AG04450 (cell line): ENCODE measurements at regions not wholly inside any gene's neighbourhood (a gene's known extent, or its start where the extent isn't known, plus 50 kb on each side); places are given as distances from the start of the nearest gene placed in this dataset.

Experiments
- CTCF ChIA-PET: fragments of 300-600, 350-600 bp; formaldehyde crosslinking; extraction: SDS; loops from one replicate; lab custom pipeline; 2022; ENCODE audit warnings: antibody characterized with exemption, inconsistent platforms; lab: Charles Lee
- POLR2A ChIA-PET: fragments of 350-600 bp; formaldehyde crosslinking; extraction: SDS; loops from one replicate; lab custom pipeline; 2021; ENCODE audit warnings: antibody characterized with exemption, inconsistent platforms; lab: Yijun Ruan, JAX
- DNase-seq: peaks from one replicate; pipeline ENCODE4 v3.0.0-alpha.2; 2011; ENCODE audit warnings: low read depth, low spot score
- H3K27ac ChIP-seq: one replicate; pipeline ENCODE4 v1.5.1; 2012; ENCODE audit warnings: low read depth, low read length, control low read depth
- H3K27me3 ChIP-seq: one replicate; pipeline ENCODE4 v1.6.0; 2012; ENCODE audit warnings: low read length; ENCODE audit not compliant: control insufficient read depth, insufficient read depth
- H3K4me3 ChIP-seq: 2 replicates; pipeline ENCODE4 v1.5.1; 2011; ENCODE audit warnings: mild to moderate bottlenecking, low read depth, low read length, control low read depth
- H3K9me3 ChIP-seq: 2 replicates; pipeline ENCODE4 v1.5.1; 2012; ENCODE audit warnings: low read length; ENCODE audit not compliant: control insufficient read depth, insufficient read depth
- TF ChIP-seq, protein P1 (sequence below): IDR thresholded peaks from 2 replicates; pipeline ENCODE4 v1.5.1; 2011; ENCODE audit warnings: low read depth, low read length, control low read depth, inconsistent platforms

DNA sequence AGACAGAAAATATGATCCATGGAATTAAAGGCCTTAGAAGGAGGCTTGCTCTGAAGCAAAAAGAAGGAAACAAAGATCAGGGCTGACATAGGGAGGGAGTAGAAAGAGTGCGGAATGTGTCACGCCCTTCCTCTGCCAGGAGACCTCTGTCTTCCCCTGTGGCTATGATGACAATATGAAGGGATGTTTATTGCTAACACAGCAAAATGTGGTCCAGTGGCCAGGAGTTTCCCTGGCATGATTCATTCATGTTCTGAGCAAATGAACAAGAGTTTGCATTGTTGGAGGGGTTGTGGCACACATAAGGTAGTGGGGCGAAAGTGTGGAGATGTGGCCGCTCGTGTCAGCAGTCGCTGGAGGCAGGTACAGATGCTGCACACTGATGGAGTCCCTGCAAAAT lies 169.4 kb downstream of the SHQ1 start:
- no peaks in the 10 kb centered on the region for H3K9me3 ChIP-seq
- no peak for DNase-seq
- peaks cover 13% of the 10 kb centered on the region for H3K27me3 ChIP-seq
- POLR2A ChIA-PET = no interaction called here
- no peak overlapping the region for H3K4me3 ChIP-seq
- no peak overlapping the region for H3K27ac ChIP-seq
- CTCF ChIA-PET = no interaction called here
- TF ChIP-seq, protein P1, sequence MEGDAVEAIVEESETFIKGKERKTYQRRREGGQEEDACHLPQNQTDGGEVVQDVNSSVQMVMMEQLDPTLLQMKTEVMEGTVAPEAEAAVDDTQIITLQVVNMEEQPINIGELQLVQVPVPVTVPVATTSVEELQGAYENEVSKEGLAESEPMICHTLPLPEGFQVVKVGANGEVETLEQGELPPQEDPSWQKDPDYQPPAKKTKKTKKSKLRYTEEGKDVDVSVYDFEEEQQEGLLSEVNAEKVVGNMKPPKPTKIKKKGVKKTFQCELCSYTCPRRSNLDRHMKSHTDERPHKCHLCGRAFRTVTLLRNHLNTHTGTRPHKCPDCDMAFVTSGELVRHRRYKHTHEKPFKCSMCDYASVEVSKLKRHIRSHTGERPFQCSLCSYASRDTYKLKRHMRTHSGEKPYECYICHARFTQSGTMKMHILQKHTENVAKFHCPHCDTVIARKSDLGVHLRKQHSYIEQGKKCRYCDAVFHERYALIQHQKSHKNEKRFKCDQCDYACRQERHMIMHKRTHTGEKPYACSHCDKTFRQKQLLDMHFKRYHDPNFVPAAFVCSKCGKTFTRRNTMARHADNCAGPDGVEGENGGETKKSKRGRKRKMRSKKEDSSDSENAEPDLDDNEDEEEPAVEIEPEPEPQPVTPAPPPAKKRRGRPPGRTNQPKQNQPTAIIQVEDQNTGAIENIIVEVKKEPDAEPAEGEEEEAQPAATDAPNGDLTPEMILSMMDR = no peak

DNA sequence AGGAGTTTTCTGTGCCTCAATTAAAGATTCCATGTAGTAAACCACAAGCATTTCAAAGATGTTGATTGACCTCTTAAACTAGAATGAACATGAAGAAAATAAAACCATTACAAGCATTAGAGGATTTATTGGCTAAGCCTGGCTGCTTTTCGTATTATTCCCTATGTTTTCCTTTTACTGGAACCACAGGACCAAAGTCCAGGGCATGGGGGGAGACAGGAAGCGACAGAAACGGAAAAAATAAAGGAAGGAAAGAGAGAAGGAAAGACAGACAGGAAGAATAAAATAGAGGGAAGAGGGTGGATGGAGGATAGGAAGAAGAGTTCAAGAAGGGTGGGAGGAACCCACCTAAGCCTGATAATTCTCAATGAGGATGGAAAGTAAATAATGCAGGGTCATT lies 169.9 kb downstream of the SHQ1 start:
- Histone ChIP-seq H3K27me3 (peaks cover 13% of the 10 kb centered on the region), H3K27ac (no peak overlapping the region), H3K4me3 (no peak overlapping the region), H3K9me3 (no peaks in the 10 kb centered on the region)
- CTCF ChIA-PET = no interaction called here
- TF ChIP-seq, protein P1 = no peak
- POLR2A ChIA-PET = no interaction called here
- no peak for DNase-seq

DNA sequence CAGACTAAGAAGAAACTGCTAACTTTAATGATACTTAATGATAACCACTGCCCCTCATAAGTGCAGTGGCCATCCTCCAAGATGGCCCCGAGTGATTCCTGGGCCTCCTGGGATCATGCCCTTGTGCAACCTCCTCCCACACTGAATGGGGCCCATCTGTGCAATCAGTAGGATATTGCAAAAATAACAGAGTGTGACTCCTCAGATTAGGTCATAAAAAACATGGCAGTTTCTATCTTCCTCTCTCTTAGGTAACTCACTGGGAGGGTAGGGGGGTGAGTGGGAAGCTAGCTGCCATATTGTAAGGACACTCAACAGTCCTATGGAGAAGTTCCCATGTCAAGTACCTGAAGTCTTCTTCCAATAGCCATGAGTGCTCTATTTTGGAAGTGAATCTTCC lies 173.0 kb downstream of the SHQ1 start:
- Histone ChIP-seq H3K27ac (no peak overlapping the region), H3K9me3 (no peaks in the 10 kb centered on the region), H3K27me3 (peaks cover 8% of the 10 kb centered on the region), H3K4me3 (no peak overlapping the region)
- POLR2A ChIA-PET = no interaction called here
- CTCF ChIA-PET = interaction anchor here (1.9 kb wide), 1 partner anchor 9 kb away, joined by 9 read pairs; no protein-coding TSS in a partner anchor
- TF ChIP-seq, protein P1 = no peak
- no peak for DNase-seq

DNA sequence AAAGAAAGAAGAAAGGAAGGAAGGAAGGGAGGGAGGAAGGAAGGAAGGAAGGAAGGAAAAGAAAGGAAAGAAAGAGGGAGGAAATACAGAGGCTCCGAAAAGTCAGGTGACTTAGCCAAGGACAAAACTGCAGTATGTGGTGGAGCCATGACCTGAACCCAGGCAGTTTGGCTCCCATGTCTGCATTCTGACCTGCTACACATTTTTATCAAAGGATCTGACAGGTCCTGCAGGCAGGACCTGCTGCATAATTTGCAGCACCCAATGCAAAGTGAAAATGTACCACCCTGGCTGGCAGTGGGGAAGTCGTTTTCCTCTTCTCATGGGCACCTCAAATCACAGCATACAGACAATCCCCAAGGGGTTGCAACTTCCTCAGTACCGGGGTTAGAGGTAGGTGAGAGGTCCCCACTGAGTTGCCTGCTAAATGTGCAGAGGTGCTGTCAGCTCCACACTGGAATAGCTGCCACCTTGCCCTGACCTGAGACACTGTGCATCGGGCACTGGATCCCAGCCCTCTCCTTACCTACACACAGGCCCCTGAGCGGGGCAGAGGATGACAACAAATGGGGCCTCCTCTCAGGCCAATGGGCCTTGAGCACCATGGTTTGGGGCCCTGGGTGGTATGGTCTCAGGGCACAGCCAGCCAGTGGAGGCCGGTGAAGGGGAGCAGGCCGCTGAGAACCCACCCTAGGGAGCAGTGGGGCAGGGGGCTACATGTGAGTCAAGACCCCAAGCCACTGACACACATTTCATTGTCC lies 175.1 kb downstream of the SHQ1 start:
- TF ChIP-seq, protein P1 = no peak
- ChIA-PET CTCF (no interaction called here), POLR2A (no interaction called here)
- no peaks in the 10 kb centered on the region for H3K9me3 ChIP-seq
- no peak for DNase-seq
- H3K27me3 ChIP-seq = peaks cover 6% of the 10 kb centered on the region
- H3K27ac ChIP-seq = no peak overlapping the region
- no peak overlapping the region for H3K4me3 ChIP-seq

DNA sequence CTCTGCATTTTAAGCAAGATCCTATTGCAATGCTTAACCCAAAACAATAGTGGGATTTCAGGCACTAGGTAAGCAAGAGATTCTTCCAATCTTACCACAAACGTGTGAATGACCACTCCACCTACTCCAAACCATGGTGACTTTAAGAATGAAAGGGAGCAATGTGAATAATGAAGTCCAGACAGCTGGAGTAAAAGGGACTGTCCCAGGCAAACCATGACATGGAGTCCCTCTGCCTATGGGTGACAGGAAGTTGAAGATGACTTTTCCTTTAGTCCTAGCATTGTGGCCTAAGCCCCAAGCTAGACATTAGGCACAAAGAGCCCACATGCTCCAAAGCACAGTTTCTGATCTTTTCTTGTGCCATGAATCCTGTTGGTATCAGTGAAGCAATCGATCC lies 179.0 kb downstream of the SHQ1 start:
- Histone ChIP-seq H3K27ac (no peak overlapping the region), H3K4me3 (no peak overlapping the region), H3K27me3 (peaks cover 7% of the 10 kb centered on the region), H3K9me3 (no peaks in the 10 kb centered on the region)
- TF ChIP-seq, protein P1 = no peak
- no peak for DNase-seq
- POLR2A ChIA-PET = no interaction called here
- CTCF ChIA-PET = no interaction called here
